ENCODE measurements at regions not wholly inside any gene's neighbourhood (a gene's known extent, or its start where the extent isn't known, plus 50 kb on each side); places are given as distances from the start of the nearest gene placed in this dataset.

DNA sequence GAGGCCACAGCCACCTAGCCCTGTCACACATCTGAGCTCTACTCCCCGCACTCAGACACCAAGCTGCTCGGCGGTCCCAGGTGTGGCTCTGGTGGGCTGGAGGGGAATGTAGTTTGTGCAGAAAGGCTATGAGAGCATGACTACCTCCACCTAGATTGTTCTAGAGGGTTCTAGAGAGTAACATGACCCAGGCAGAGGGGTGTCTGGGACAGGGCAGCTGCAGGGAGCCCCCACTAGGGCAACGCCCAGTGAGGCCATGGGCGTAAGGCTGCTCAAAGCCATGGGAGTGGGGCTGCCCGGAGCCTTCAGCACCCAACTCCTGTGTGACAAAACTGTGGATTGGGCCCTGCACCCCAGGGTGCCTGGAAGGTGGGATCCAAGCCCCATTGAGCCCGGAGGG lies 511.4 kb upstream of the MYT1L start:
- TF ChIP-seq, protein P1, sequence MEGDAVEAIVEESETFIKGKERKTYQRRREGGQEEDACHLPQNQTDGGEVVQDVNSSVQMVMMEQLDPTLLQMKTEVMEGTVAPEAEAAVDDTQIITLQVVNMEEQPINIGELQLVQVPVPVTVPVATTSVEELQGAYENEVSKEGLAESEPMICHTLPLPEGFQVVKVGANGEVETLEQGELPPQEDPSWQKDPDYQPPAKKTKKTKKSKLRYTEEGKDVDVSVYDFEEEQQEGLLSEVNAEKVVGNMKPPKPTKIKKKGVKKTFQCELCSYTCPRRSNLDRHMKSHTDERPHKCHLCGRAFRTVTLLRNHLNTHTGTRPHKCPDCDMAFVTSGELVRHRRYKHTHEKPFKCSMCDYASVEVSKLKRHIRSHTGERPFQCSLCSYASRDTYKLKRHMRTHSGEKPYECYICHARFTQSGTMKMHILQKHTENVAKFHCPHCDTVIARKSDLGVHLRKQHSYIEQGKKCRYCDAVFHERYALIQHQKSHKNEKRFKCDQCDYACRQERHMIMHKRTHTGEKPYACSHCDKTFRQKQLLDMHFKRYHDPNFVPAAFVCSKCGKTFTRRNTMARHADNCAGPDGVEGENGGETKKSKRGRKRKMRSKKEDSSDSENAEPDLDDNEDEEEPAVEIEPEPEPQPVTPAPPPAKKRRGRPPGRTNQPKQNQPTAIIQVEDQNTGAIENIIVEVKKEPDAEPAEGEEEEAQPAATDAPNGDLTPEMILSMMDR (IDR thresholded peaks at IDR 0.05; ENCODE audit: low read length): no peak
- no peak for TF ChIP-seq EZH2 (optimal IDR thresholded peaks at IDR 0.05; ENCODE audit: low read depth, low read length)
- TF ChIP-seq EZH2phosphoT487 (IDR thresholded peaks at IDR 0.05; ENCODE audit: low read length): no peak

All from MM.1S (cell line).